Endodermal cell (in vitro differentiated cells): ENCODE measurements at regions not wholly inside any gene's neighbourhood (a gene's known extent, or its start where the extent isn't known, plus 50 kb on each side); places are given as distances from the start of the nearest gene placed in this dataset.

Experiments
- DNase-seq: peaks from one replicate; pipeline ENCODE4 v3.0.0-alpha.2; 2017
- H3K27ac ChIP-seq: 2 replicates; pipeline ENCODE4 v1.5.1; 2013; ENCODE audit warnings: mild to moderate bottlenecking, low read depth, low read length, moderate library complexity
- H3K27me3 ChIP-seq: 2 replicates; pipeline ENCODE4 v1.6.1; 2013; ENCODE audit warnings: mild to moderate bottlenecking, low read length, moderate library complexity; ENCODE audit not compliant: insufficient read depth, control insufficient read depth, poor library complexity, severe bottlenecking
- H3K36me3 ChIP-seq: 2 replicates; pipeline ENCODE4 v1.7.0; 2013; ENCODE audit warnings: mild to moderate bottlenecking, low read length, moderate library complexity; ENCODE audit not compliant: control insufficient read depth, insufficient read depth
- H3K4me1 ChIP-seq: one replicate; pipeline ENCODE4 v1.7.0; 2013; ENCODE audit warnings: low read length; ENCODE audit not compliant: control insufficient read depth, insufficient read depth
- H3K4me3 ChIP-seq: 2 replicates; pipeline ENCODE4 v1.5.1; 2013; ENCODE audit warnings: mild to moderate bottlenecking, low read length, moderate library complexity
- H3K9ac ChIP-seq: 2 replicates; pipeline ENCODE4 v1.6.1; 2013; ENCODE audit warnings: mild to moderate bottlenecking, low read length, moderate library complexity; ENCODE audit not compliant: poor library complexity, severe bottlenecking; ENCODE audit errors: extremely low read depth
- H3K9me3 ChIP-seq: 2 replicates; pipeline ENCODE4 v1.6.1; 2013; ENCODE audit warnings: mild to moderate bottlenecking, low read length, moderate library complexity; ENCODE audit not compliant: control insufficient read depth
- H3K27ac Mint-ChIP-seq: 2 replicates; pipeline ENCODE4 v1.8.0; 2020; ENCODE audit warnings: mixed read lengths
- H3K27me3 Mint-ChIP-seq: 2 replicates; pipeline ENCODE4 v1.8.0; 2021; ENCODE audit warnings: mild to moderate bottlenecking, mixed read lengths; ENCODE audit not compliant: insufficient read depth
- H3K36me3 Mint-ChIP-seq: 2 replicates; pipeline ENCODE4 v1.8.0; 2020; ENCODE audit warnings: low read depth, mixed read lengths
- H3K4me1 Mint-ChIP-seq: 2 replicates; pipeline ENCODE4 v1.8.0; 2020; ENCODE audit warnings: mixed read lengths
- H3K4me3 Mint-ChIP-seq: 2 replicates; pipeline ENCODE4 v1.8.0; 2020; ENCODE audit warnings: mild to moderate bottlenecking, moderate library complexity, mixed read lengths
- H3K9me3 Mint-ChIP-seq: 2 replicates; pipeline ENCODE4 v1.8.0; 2020; ENCODE audit warnings: mild to moderate bottlenecking, mixed read lengths
- WGBS, 2 experiments: methylation state at CpG; one replicate each; pipeline versions ENCODE4 v1.1.5 to v1.1.7; 2013; ENCODE audit warnings: missing lambda C conversion rate in 2 of 2, mixed read lengths in 1 of 2; ENCODE audit not compliant: insufficient coverage in 1 of 2, insufficient read length in 1 of 2; 5-methylcytosine and 5-hydroxymethylcytosine counted together
- TF ChIP-seq, protein P1 (sequence below): fragments of 200-600 bp; sonication (generic); conservative IDR thresholded peaks from 2 replicates; pipeline ENCODE4 v1.5.0; 2021; ENCODE audit warnings: antibody characterized with exemption, mild to moderate bottlenecking

- Mint-ChIP-seq H3K27ac (no peak overlapping the region), H3K9me3 (no peaks in the 10 kb centered on the region), H3K36me3 (no peaks in the 10 kb centered on the region), H3K4me1 (peaks cover 7% of the 10 kb centered on the region), H3K4me3 (no peak overlapping the region), H3K27me3 (peaks cover 5% of the 10 kb centered on the region)
- TF ChIP-seq, protein P1, sequence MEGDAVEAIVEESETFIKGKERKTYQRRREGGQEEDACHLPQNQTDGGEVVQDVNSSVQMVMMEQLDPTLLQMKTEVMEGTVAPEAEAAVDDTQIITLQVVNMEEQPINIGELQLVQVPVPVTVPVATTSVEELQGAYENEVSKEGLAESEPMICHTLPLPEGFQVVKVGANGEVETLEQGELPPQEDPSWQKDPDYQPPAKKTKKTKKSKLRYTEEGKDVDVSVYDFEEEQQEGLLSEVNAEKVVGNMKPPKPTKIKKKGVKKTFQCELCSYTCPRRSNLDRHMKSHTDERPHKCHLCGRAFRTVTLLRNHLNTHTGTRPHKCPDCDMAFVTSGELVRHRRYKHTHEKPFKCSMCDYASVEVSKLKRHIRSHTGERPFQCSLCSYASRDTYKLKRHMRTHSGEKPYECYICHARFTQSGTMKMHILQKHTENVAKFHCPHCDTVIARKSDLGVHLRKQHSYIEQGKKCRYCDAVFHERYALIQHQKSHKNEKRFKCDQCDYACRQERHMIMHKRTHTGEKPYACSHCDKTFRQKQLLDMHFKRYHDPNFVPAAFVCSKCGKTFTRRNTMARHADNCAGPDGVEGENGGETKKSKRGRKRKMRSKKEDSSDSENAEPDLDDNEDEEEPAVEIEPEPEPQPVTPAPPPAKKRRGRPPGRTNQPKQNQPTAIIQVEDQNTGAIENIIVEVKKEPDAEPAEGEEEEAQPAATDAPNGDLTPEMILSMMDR: no peak
- Histone ChIP-seq H3K27me3 (no peaks in the 10 kb centered on the region), H3K4me1 (no peaks in the 10 kb centered on the region), H3K27ac (no peak overlapping the region), H3K9ac (no peak overlapping the region), H3K4me3 (no peak overlapping the region), H3K36me3 (no peaks in the 10 kb centered on the region), H3K9me3 (no peaks in the 10 kb centered on the region)
- 94 to 95% methylated on average over 23 to 32 of the region's 32 CpGs for WGBS, 2 experiments
- DNase-seq: peak; percentile 64
Measured at GRCh38 chr7:156470399-156471320, 169.9 kb upstream of the RNF32 start.

DNA sequence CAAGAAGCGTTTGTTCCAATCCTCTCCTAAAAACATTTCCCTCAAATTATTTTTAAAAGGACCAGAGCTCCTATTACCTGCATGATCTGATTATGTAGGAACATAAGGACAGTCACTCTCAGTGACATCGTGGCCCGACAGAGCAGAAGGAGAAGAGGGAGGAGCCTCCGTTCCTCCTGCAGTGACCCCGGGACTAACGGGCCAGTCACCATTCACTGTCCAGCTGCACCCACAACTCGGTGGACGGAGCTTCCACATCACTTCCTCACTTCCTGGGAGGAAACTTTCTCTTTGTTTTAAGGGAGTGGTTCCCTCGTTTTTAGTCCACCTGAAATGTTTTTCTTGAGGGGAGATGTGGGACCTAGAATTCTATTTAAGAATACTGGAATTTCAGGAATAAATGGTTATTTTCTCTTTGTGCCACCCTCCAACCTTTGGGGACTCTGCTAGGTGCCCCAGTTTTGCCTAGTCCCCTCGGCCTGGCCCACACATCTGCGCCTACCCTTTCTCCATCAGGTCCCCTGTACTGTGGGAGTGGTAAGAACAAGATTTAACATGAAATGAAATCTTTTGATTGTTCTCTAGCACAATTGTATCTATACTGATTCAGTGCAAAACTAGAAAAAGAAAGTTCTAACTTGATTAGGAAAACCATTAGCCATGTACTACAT lies 173.5 kb upstream of the RNF32 start:
- TF ChIP-seq, protein P1: no peak
- Histone ChIP-seq H3K9ac (no peak overlapping the region), H3K36me3 (no peaks in the 10 kb centered on the region), H3K9me3 (no peaks in the 10 kb centered on the region), H3K4me3 (no peak overlapping the region), H3K27ac (no peak overlapping the region), H3K27me3 (no peaks in the 10 kb centered on the region), H3K4me1 (no peaks in the 10 kb centered on the region)
- 64 to 84% methylated on average over 2 to 11 of the region's 11 CpGs for WGBS, 2 experiments
- Mint-ChIP-seq H3K36me3 (no peaks in the 10 kb centered on the region), H3K4me1 (peaks cover 7% of the 10 kb centered on the region), H3K27me3 (no peaks in the 10 kb centered on the region), H3K4me3 (no peak overlapping the region), H3K27ac (no peak overlapping the region), H3K9me3 (no peaks in the 10 kb centered on the region)
- DNase-seq: no peak

DNA sequence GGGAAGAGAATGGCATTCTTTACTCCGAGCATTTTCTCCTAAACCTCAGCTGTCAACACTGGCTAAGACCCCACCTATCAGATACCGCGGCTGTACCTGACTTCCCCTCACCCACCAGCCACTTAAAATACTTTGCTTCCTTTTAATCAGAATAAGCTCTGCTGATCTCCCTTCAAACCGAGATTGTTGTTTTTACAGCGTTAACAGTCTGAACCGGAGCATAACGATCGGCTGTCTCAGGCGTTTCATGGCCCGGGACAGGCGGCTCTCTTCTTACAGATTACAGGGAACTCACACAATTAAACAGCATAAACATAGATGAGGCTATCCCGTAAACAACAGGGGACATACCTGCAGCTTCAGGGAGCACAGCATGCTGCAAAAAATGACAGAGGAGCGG lies 174.3 kb upstream of the RNF32 start:
- H3K4me3 Mint-ChIP-seq: no peak overlapping the region

More for the DNA sequence above, 174.3 kb upstream of the RNF32 start:
- Histone ChIP-seq H3K36me3 (no peaks in the 10 kb centered on the region), H3K27me3 (no peaks in the 10 kb centered on the region), H3K4me1 (no peaks in the 10 kb centered on the region), H3K9ac (no peak overlapping the region), H3K27ac (no peak overlapping the region), H3K4me3 (no peak overlapping the region), H3K9me3 (no peaks in the 10 kb centered on the region)
- 83 to 90% methylated on average over 13 of the region's 13 CpGs for WGBS, 2 experiments
- H3K27me3 Mint-ChIP-seq: no peaks in the 10 kb centered on the region
- peaks cover 7% of the 10 kb centered on the region for H3K4me1 Mint-ChIP-seq
- no peaks in the 10 kb centered on the region for H3K36me3 Mint-ChIP-seq
- no peaks in the 10 kb centered on the region for H3K9me3 Mint-ChIP-seq
- no peak overlapping the region for H3K27ac Mint-ChIP-seq
- no peak for DNase-seq
- TF ChIP-seq, protein P1: no peak
